AG09319 (cell line): ENCODE measurements at regions not wholly inside any gene's neighbourhood (a gene's known extent, or its start where the extent isn't known, plus 50 kb on each side); places are given as distances from the start of the nearest gene placed in this dataset.

Source experiments
- DNase-seq: peaks from one replicate; pipeline ENCODE4 v3.0.0-alpha.2; 2010; ENCODE audit warnings: low read depth; ENCODE audit errors: extremely low read depth
- TF ChIP-seq, protein P1 (sequence below): IDR thresholded peaks from 2 replicates; pipeline ENCODE4 v1.5.1; 2011; ENCODE audit warnings: low read depth, mild to moderate bottlenecking, inconsistent platforms, low read length, moderate library complexity

DNA sequence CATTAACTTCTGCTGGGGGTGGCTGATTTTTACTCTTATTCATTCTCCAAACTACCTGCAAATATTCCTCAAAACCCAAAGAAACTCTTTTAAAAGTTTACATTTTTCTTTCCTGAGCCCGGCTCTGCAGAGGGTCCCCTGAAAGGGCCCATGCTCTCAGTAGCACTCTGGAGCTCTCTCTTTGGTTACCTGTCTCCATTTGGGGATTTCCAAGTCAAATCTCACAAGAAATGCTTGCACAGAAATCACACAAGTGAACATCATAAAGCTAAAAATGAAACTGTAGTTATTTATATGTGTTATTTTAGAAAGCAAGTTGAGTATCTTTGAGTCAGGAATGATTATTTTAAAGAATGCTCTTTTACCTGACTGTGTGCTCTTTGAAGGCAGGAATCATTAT lies 174.5 kb upstream of the PLXNA2 start:
- TF ChIP-seq, protein P1, sequence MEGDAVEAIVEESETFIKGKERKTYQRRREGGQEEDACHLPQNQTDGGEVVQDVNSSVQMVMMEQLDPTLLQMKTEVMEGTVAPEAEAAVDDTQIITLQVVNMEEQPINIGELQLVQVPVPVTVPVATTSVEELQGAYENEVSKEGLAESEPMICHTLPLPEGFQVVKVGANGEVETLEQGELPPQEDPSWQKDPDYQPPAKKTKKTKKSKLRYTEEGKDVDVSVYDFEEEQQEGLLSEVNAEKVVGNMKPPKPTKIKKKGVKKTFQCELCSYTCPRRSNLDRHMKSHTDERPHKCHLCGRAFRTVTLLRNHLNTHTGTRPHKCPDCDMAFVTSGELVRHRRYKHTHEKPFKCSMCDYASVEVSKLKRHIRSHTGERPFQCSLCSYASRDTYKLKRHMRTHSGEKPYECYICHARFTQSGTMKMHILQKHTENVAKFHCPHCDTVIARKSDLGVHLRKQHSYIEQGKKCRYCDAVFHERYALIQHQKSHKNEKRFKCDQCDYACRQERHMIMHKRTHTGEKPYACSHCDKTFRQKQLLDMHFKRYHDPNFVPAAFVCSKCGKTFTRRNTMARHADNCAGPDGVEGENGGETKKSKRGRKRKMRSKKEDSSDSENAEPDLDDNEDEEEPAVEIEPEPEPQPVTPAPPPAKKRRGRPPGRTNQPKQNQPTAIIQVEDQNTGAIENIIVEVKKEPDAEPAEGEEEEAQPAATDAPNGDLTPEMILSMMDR, result no peak
- no peak for DNase-seq

GRCh38 chr1:208419746-208420420 lies 175.7 kb upstream of the PLXNA2 start:
- DNase-seq, result no peak
- TF ChIP-seq, protein P1, result no peak

GRCh38 chr1:208420696-208421095 lies 176.5 kb upstream of the PLXNA2 start:
- TF ChIP-seq, protein P1, result no peak
- DNase-seq, result no peak

DNA sequence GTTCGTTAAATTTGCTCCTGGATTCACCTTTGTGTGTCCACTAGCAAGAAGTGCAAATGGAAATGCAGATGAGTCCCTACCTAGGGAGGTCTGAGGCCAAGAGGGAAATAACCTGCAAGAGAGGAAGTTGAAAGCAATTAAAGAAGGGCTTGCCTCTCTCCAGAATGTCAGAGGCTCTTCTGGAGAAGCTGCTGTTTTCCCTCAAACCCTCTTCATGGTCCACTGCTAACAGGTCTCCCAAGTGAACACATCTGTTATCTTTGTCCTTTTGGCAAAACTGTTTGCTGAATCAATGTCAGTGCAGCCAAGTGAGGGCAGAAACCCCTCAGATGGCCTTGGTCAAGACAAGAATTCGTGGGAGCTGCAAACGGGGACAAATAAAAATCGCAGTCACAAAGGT lies 177.3 kb upstream of the PLXNA2 start:
- DNase-seq, result no peak
- TF ChIP-seq, protein P1, result no peak

DNA sequence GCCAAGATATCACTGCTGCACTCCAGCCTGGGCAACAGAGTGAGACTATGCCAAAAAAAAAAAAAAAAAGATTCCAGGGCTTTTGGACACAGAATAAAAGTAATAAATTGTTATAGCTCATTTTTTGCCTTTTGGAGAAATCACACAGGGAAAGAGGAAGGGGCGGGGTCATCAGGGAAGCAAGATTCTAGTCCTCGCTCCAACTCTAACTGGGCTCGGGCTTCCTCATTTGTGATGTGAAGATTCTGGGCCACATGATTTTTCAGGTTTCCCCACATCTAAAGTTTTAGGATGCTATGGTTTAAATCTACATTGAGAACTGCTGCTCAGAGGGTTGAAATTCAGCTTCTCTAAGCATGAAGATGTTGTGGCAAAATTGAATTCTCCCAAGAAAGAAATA lies 179.3 kb upstream of the PLXNA2 start:
- TF ChIP-seq, protein P1, result no peak
- no peak for DNase-seq

GRCh38 chr1:208425096-208425495 lies 180.9 kb upstream of the PLXNA2 start:
- TF ChIP-seq, protein P1, result no peak
- no peak for DNase-seq

DNA sequence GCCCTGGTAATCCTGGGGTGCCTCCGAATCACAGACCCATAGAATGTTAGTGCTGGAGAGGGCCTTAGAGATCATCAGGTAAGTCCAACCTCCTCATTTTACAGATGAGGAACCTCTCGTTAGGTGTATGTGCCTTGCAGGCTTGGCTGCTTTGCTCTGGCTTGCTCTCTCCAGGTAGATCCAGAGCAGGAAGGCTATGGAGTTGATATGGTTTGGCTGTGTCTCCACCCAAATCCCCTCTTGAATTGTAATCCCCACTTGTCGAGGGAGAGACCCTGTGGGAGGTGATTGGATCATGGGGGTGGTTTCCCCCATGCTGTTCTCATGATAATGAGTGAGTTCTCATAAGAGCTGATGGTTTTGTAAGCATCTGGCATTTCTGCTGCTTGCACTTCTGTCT lies 186.0 kb upstream of the PLXNA2 start:
- TF ChIP-seq, protein P1, result no peak
- no peak for DNase-seq
